ENCODE measurements at regions not wholly inside any gene's neighbourhood (a gene's known extent, or its start where the extent isn't known, plus 50 kb on each side); places are given as distances from the start of the nearest gene placed in this dataset.
A peak's percentile ranks its signal among the peaks of the same experiment; 100 is the strongest.

GRCh38 chrX:39821709-39822095 is 276.1 kb downstream of the BCOR start:
- no peak for DNase-seq

DNA sequence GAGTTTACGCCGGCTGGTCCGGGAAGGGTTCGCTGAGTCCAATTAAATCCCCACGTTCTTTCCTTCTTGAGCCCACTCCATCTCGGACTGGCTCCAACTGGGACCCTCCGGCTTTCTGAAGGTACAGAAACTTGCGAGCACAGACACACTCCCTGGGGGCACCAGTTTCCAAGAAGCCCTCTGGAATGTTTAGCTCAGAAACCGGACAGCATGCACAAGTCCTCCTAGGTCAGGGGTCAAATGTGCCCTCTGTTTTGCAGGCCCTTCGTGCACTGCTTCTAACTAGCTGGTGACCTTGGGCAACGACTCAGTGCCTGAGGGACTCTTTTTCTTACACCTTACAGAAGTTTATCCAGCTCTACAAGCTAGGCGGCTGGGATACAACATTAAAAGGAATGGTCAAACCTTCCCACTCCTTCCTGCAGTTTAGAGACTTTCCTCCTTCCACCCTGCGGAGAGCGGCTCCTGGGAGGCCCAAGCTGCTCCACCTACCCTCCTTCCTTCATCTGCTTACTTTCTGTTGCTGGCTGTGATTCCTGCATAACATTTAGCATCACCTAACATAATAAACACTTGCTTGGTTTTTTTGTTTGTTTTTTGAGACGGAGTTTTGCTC is 275.5 kb downstream of the BCOR start:
- DNase-seq: no peak

DNA sequence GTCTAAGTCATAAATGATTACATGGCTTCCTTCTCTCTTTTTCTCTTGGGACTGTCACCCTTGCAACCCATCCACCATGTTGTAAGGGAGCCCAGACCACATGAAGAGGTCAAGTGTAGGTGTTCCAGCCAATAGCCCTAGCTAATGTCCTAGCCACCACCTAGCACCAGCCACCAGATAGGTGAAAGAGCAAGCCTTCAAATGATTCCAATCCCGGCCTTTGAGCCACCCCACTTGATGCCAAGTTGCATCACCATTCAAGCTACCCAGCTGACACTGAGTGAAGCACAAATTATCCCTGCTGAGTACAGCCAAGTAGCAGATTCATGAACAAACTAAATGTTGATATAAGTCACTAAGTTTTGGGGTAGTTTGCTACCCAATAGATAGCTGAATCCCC is 274.3 kb downstream of the BCOR start:
- peak; percentile 6 for DNase-seq

GRCh38 chrX:39823854-39824253 is 273.9 kb downstream of the BCOR start:
- no peak for DNase-seq

DNA sequence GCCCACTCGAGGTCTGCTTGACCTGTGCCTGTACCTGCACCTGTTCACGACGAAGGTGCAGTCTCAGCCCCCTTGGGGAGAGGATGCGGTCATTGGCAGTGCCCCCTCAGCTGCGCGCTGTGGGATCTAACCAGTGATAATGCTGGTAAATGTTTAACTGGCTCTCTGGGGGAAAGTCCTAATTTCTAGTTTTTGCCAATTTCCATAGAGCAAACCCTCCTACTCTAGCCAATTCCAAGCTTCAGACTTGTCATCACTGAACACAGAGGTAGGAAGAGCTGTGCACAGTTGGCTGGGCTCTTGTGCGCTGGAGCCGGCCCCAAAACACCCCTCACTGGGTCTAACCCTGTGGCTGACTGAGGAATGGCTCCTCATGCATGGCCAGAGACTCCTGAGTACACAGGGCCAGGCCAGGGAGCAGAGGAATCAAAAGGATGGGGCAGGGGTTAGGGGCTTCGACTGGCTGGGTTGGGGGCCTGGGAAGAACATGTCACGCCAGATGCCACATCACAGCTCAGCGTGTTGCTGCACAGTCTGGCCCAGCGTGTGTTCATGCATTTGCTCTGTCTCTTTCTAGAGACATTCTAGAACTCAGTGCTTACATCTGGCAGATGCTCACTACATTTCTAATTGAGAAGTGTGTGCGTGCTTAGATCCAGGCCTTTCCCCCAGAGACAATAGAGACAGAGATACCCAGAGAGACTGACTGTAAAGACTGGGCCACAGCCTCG is 270.8 kb downstream of the BCOR start:
- DNase-seq: no peak

DNA sequence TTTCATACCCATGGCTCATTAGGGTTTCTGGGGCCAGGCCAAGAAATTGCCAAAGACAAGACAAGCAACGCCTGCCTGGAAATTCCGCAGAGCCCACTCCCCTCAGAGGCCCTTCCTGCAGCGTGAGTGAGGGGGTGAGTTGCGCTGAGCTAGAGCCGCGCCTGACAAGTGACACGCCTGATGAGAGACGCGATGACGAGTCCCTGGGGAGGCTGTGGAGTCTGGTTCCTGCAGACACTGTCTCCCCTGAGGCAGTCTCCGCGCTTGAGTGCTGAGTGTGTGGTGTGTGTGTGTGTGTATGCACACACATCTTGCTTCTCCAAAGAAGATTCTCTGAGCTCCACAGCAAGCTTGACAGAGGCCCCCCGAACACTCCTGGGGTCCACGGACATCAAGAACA is 269.8 kb downstream of the BCOR start:
- no peak for DNase-seq

GRCh38 chrX:39828971-39829370 is 268.8 kb downstream of the BCOR start:
- no peak for DNase-seq

GRCh38 chrX:39829965-39830364 is 267.8 kb downstream of the BCOR start:
- DNase-seq: no peak

DNA sequence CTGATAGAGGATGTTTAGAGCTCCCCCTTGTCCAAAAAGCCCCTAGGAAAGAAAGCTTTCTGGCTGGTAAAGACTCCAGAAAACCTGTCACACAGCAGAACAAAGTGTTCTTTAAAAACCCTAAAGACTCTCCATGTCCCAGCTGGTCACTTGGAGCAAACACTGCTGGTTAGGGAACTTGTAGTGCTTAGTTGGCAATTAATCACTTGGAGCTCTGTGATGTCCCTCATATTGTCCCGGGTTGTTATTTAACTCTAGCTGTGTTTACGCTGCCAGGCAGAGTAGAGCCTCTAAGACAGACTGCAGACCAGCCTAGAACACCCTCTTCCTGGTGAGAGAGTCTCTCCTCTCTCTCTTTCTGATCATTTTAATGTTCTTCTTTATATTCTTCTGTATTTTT is 267.3 kb downstream of the BCOR start:
- DNase-seq: peak; percentile 22

- no peak for DNase-seq
Measured at GRCh38 chrX:39832211-39832610, 265.5 kb downstream of the BCOR start.

GRCh38 chrX:39834600-39834999 is 263.2 kb downstream of the BCOR start:
- no peak for DNase-seq

GRCh38 chrX:39835241-39835640 is 262.5 kb downstream of the BCOR start:
- DNase-seq: no peak

DNA sequence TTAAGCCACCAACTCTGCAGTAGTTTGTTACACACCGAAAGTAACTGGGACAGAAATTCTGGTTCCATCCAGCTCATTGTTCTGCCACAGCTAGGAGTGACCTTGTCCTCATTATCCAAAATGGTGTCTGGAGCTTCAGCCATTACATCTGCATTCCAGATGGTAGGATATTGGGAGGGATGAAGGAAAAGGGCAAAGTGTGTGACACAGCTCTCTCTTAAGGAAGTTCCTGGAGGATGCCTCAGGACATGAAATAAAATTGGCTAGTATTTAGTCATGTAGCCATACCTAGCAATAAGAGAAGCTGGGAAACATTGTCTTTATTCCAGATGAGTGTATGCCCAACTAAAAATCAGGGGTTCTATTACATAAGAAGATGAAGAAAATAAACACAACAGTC is 262.0 kb downstream of the BCOR start:
- no peak for DNase-seq

DNA sequence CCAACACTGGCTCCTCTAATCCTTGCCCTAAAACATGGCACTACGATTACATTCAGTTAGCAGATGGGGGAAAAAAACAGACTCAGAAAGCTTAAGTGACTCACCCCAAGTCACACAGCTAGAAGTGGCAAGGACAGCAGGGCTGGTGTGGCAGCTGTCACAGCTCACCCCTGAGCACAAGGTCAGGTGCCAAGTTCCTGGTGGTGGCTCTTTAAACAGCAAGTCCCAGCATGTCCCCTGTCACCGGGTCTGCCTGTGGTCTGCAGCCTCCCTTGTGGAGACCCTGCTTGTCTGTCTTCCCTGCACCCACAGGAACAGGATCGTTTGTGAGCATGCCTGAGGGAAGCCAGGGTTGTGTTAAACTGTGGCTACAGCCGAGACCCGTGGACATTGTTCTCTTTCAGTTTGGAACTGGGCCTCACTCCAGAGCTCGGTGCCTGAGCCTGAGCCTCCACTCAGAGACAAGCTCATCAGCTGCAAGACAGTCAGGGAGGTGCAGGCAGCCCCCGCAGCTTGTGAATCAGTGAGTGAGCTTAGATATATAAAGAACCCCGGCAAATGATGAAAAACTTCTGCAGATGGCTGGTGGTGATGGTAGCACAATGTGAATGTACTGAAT is 260.8 kb downstream of the BCOR start:
- DNase-seq: peak; percentile 63

- no peak for DNase-seq
Measured at GRCh38 chrX:39837688-39838087, 260.1 kb downstream of the BCOR start.

GRCh38 chrX:39839371-39839770 is 258.4 kb downstream of the BCOR start:
- no peak for DNase-seq

- no peak for DNase-seq
Measured at GRCh38 chrX:39840133-39840532, 257.6 kb downstream of the BCOR start.

DNA sequence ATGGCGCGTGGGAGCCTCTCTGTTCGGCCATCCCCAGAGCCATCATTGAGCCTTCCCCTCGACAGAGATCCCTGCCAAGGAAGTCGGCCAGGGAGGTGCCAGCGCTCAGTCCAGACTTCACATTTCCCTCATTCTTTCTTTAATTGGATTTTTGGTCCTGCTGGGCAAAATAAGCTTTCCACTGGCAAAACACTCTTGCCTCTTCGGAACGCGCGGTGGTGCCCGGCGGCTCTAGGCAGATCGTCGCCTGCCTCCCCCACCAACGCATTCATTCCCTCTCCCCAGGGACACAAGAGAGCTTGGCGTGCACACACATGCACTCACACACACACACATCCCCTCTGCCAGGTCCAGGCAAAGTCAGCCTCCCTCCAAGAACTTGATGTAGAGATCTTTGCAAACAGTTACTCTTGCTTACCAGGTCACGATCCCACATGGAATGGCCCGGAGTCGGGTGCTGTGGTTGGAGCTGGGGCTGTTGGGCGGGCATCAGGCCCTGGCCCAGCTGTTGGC is 257.1 kb downstream of the BCOR start:
- DNase-seq: no peak

GRCh38 chrX:39841604-39842003 is 256.2 kb downstream of the BCOR start:
- no peak for DNase-seq

GRCh38 chrX:39842281-39842973 is 255.3 kb downstream of the BCOR start:
- no peak for DNase-seq

DNA sequence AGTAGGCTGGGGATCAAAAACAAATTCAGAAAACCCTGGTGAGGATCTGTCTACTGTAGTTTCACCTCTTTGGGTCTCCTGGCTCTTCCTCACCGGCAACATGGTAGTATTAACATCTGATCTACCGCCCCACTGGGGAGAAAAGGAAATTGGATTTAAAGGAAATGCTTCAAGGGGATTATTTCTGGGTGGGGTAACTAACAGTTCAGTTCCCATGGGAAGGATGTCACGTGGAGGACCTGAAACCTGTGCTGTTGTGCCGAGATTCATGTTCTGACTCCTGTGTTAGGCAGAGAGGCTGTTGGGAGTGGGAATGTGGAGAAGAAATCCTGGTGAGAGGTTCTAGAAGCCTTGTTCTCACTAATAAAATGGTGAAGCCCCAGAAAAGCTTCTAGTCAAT is 254.4 kb downstream of the BCOR start:
- DNase-seq: no peak

DNA sequence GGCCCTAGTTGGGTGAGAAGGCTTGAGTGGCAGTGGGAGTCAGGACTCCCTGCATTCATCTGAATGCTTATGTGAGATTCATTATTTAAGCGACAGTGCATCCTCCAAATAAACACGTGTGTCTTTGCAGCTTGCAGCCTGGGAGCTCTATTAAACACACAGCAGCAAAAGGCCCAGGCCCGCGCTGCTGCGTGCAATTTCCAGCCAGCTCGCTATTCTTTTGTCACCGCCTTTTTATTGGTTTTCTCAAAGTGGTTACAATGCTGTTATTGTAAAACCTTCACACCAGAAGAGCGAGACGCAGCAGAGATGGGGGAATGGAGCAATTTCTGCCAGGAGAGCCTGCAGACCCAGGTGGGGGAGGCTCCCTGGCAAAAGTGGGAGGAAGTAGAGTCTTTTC is 252.5 kb downstream of the BCOR start:
- no peak for DNase-seq

DNA sequence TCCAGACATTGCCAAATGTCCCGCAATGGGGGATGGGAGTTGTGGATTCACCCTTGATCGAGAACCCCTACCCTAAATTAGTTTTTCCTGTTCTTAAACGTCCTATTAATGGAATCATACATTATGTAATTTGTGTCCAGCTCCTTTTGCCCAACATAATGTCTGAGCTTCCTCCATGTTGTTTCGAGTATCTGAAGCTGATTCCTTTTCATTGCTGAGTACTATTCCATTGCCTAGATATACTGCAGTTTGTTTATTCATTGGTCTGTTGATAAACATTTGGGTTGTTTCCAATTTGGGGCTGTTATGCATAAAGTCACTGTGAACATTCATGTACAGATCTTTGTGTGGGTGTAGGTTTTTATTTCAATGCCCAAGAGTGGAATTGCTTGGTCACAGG is 251.3 kb downstream of the BCOR start:
- DNase-seq: no peak

- DNase-seq: no peak
Measured at GRCh38 chrX:39848243-39848642, 249.5 kb downstream of the BCOR start.
